ENCODE measurements at regions not wholly inside any gene's neighbourhood (a gene's known extent, or its start where the extent isn't known, plus 50 kb on each side); places are given as distances from the start of the nearest gene placed in this dataset.

DNA sequence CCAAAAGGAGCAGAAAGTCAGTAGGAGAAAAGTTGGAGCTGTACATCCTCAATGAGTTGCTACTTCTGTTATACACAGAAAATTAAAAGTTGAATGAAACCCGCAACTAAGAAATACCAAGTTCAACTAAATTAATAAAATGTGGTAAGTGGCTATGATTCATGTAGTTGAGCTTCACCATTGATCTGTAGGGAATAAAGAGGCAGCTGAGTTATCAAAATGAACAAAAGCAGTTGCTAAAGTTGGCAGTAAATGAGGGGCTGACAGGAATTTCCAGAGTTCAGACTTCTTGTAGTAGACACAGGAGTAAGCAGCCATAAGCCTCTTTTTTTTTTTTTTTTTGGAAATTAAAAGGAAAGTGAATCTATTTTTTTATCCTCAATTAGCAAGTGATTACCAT, 234.6 kb downstream of the POSTN start:
- TF ChIP-seq EZH2 (optimal IDR thresholded peaks at IDR 0.05; ENCODE audit: low read depth, low read length) = no peak
- TF ChIP-seq, protein P1, sequence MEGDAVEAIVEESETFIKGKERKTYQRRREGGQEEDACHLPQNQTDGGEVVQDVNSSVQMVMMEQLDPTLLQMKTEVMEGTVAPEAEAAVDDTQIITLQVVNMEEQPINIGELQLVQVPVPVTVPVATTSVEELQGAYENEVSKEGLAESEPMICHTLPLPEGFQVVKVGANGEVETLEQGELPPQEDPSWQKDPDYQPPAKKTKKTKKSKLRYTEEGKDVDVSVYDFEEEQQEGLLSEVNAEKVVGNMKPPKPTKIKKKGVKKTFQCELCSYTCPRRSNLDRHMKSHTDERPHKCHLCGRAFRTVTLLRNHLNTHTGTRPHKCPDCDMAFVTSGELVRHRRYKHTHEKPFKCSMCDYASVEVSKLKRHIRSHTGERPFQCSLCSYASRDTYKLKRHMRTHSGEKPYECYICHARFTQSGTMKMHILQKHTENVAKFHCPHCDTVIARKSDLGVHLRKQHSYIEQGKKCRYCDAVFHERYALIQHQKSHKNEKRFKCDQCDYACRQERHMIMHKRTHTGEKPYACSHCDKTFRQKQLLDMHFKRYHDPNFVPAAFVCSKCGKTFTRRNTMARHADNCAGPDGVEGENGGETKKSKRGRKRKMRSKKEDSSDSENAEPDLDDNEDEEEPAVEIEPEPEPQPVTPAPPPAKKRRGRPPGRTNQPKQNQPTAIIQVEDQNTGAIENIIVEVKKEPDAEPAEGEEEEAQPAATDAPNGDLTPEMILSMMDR (IDR thresholded peaks at IDR 0.05; ENCODE audit: low read length) = no peak
- TF ChIP-seq EZH2phosphoT487 (IDR thresholded peaks at IDR 0.05; ENCODE audit: low read length) = no peak
